Endothelial cell (in vitro differentiated cells): ENCODE measurements at regions not wholly inside any gene's neighbourhood (a gene's known extent, or its start where the extent isn't known, plus 50 kb on each side); places are given as distances from the start of the nearest gene placed in this dataset.

Experiments used
- DNase-seq: peaks from one replicate; pipeline ENCODE4 v3.0.0; 2021; ENCODE audit warnings: low spot score
- H3K27ac Mint-ChIP-seq: one replicate; pipeline ENCODE4 v1.8.0; 2021; ENCODE audit warnings: mixed read lengths, inconsistent platforms; ENCODE audit not compliant: unreplicated experiment
- H3K27me3 Mint-ChIP-seq: one replicate; pipeline ENCODE4 v1.8.0; 2021; ENCODE audit warnings: mild to moderate bottlenecking, moderate library complexity, mixed read lengths, inconsistent platforms; ENCODE audit not compliant: unreplicated experiment
- H3K36me3 Mint-ChIP-seq: one replicate; pipeline ENCODE4 v1.8.0; 2021; ENCODE audit warnings: mild to moderate bottlenecking, low read depth, mixed read lengths, inconsistent platforms; ENCODE audit not compliant: unreplicated experiment
- H3K4me1 Mint-ChIP-seq: one replicate; pipeline ENCODE4 v1.8.0; 2021; ENCODE audit warnings: mild to moderate bottlenecking, mixed read lengths, inconsistent platforms; ENCODE audit not compliant: unreplicated experiment
- H3K4me3 Mint-ChIP-seq: one replicate; pipeline ENCODE4 v1.8.0; 2021; ENCODE audit warnings: mild to moderate bottlenecking, mixed read lengths, inconsistent platforms; ENCODE audit not compliant: unreplicated experiment
- H3K9me3 Mint-ChIP-seq: one replicate; pipeline ENCODE4 v1.8.0; 2021; ENCODE audit warnings: mixed read lengths, inconsistent platforms; ENCODE audit not compliant: unreplicated experiment
- TF ChIP-seq, protein P1 (sequence below): fragments of 200-600 bp; sonication (generic); IDR thresholded peaks from one replicate; pipeline ENCODE4 v1.5.0; 2021; ENCODE audit warnings: antibody characterized with exemption; ENCODE audit not compliant: unreplicated experiment

DNA sequence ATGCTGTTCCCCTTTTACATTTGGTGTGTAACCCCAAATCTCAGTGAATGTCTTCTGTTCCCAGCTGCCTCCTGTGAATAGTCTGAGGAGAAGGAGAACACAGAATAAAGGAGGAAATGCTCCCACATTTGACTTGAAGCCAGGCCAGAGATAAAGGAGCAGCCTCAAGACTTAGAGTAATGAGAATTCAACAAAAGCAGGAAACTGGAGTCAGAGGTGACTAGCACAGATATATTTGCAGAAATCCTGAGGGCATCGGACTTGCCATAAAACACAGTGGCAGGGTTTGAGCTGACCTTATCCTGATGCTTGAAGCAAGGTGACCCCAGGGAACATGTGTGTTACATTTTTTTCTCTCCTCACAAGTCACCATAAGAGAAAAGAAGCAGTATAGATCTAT lies 291.4 kb upstream of the RND3 start:
- Mint-ChIP-seq H3K4me3 (no peak overlapping the region), H3K36me3 (no peaks in the 10 kb centered on the region), H3K9me3 (no peaks in the 10 kb centered on the region), H3K4me1 (peaks cover 29% of the 10 kb centered on the region), H3K27me3 (peaks cover 1% of the 10 kb centered on the region), H3K27ac (peak overlapping the region; percentile 91)
- DNase-seq: no peak
- TF ChIP-seq, protein P1, sequence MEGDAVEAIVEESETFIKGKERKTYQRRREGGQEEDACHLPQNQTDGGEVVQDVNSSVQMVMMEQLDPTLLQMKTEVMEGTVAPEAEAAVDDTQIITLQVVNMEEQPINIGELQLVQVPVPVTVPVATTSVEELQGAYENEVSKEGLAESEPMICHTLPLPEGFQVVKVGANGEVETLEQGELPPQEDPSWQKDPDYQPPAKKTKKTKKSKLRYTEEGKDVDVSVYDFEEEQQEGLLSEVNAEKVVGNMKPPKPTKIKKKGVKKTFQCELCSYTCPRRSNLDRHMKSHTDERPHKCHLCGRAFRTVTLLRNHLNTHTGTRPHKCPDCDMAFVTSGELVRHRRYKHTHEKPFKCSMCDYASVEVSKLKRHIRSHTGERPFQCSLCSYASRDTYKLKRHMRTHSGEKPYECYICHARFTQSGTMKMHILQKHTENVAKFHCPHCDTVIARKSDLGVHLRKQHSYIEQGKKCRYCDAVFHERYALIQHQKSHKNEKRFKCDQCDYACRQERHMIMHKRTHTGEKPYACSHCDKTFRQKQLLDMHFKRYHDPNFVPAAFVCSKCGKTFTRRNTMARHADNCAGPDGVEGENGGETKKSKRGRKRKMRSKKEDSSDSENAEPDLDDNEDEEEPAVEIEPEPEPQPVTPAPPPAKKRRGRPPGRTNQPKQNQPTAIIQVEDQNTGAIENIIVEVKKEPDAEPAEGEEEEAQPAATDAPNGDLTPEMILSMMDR: no peak

GRCh38 chr2:150769421-150769820 lies 282.0 kb upstream of the RND3 start:
- Mint-ChIP-seq H3K4me3 (no peak overlapping the region), H3K9me3 (no peaks in the 10 kb centered on the region), H3K27me3 (peaks cover under 1% of the 10 kb centered on the region), H3K27ac (no peak overlapping the region), H3K4me1 (peaks cover 2% of the 10 kb centered on the region), H3K36me3 (no peaks in the 10 kb centered on the region)
- TF ChIP-seq, protein P1: no peak
- no peak for DNase-seq

- peaks cover 5% of the 10 kb centered on the region for H3K27me3 Mint-ChIP-seq
- no peak overlapping the region for H3K27ac Mint-ChIP-seq
- H3K9me3 Mint-ChIP-seq: no peaks in the 10 kb centered on the region
- TF ChIP-seq, protein P1: no peak
- H3K36me3 Mint-ChIP-seq: no peaks in the 10 kb centered on the region
- DNase-seq: no peak
- H3K4me1 Mint-ChIP-seq: no peaks in the 10 kb centered on the region
- no peak overlapping the region for H3K4me3 Mint-ChIP-seq
These were observed 280.7 kb upstream of the RND3 start for GRCh38 chr2:150767991-150768746.

DNA sequence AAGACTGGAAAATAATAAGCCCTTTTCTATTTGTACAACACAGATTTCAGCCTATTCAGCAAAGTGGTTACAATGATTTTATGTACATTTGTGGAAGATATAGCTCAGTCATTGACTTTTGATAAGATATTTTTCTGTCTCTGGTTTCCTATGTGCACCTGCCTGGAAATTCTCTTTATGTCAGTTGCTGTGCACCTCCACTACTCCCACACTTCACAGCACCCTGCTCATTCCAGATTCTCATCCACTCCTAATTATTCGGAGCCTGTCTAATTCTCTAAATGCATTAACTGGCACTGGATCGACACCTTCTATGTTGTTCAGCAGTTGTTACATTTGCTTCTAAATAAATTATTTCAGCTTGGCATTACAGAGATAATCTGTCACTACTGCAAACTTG lies 275.1 kb upstream of the RND3 start:
- H3K27me3 Mint-ChIP-seq: peaks cover 5% of the 10 kb centered on the region
- no peak for DNase-seq
- H3K36me3 Mint-ChIP-seq: no peaks in the 10 kb centered on the region
- H3K9me3 Mint-ChIP-seq: no peaks in the 10 kb centered on the region
- TF ChIP-seq, protein P1: no peak
- H3K27ac Mint-ChIP-seq: peak overlapping the region; percentile 68
- H3K4me3 Mint-ChIP-seq: no peak overlapping the region
- H3K4me1 Mint-ChIP-seq: no peaks in the 10 kb centered on the region

GRCh38 chr2:150759531-150759930 lies 272.1 kb upstream of the RND3 start:
- H3K36me3 Mint-ChIP-seq: no peaks in the 10 kb centered on the region
- H3K9me3 Mint-ChIP-seq: no peaks in the 10 kb centered on the region
- TF ChIP-seq, protein P1: no peak
- no peak for DNase-seq
- no peaks in the 10 kb centered on the region for H3K4me1 Mint-ChIP-seq
- H3K4me3 Mint-ChIP-seq: no peak overlapping the region
- peaks cover 5% of the 10 kb centered on the region for H3K27me3 Mint-ChIP-seq
- no peak overlapping the region for H3K27ac Mint-ChIP-seq
